K562 (cell line): ENCODE measurements at regions not wholly inside any gene's neighbourhood (a gene's known extent, or its start where the extent isn't known, plus 50 kb on each side); places are given as distances from the start of the nearest gene placed in this dataset.

ENCODE experiments used
- ATAC-seq: fragments of 200-7000 bp; cut with Tn5 transposase; 3 replicates; pipeline ENCODE4 v1.9.1; 2020; ENCODE audit warnings: moderate library complexity
- BruUV-seq: library from RNA; stranded (reverse); fragments of 400-500 nt; replicated peaks from 2 replicates; lab custom pipeline; 2021; lab: Mats Ljungman, UMichigan
- CTCF ChIA-PET: fragments of 300-600 bp; formaldehyde crosslinking; extraction: SDS; loops from one replicate; lab custom pipeline; 2021; ENCODE audit warnings: low intra/inter-chr PET ratio; lab: Yijun Ruan, JAX
- POLR2A ChIA-PET: fragments of 300-600, 350-650 bp; sonication (Branson Sonifier 250); formaldehyde crosslinking; extraction: SDS; loops from one replicate; lab custom pipeline; 2021; ENCODE audit warnings: antibody characterized with exemption, inconsistent platforms; lab: Yijun Ruan, JAX
- DNase-seq, 4 experiments: peaks; one replicate each; pipeline versions ENCODE4 v3.0.0 to v3.0.0-alpha.2; 2011 to 2018; ENCODE audit warnings: low spot score in 3 of 4, mixed read lengths in 3 of 4; ENCODE audit errors: extremely low read depth in 1 of 4
- FAIRE-seq: peaks from 2 replicates; lab custom pipeline; 2011; peaks lifted over from hg19 to GRCh38; lab: Jason Lieb, UNC
- H2AFZ ChIP-seq: 2 replicates; pipeline ENCODE4 v1.6.0; 2011; ENCODE audit warnings: low read depth, low read length, control low read depth, inconsistent platforms
- H3K27ac ChIP-seq: fragments of 200-600 bp; 3 replicates; pipeline ENCODE4 v1.8.0; 2011; ENCODE audit warnings: low read depth, mild to moderate bottlenecking, control low read depth, inconsistent platforms, low read length, moderate library complexity, mixed read lengths; ENCODE audit errors: extremely low read depth
- H3K27me3 ChIP-seq, 2 experiments: fragments of 300-600 bp in 1 of 2; 2 replicates in 1 of 2; 3 replicates in 1 of 2; pipeline versions ENCODE4 v1.6.0 to v1.8.0; 2011; ENCODE audit warnings: inconsistent platforms in 2 of 2, low read length in 2 of 2, mild to moderate bottlenecking in 1 of 2, mixed read lengths in 1 of 2, moderate library complexity in 1 of 2; ENCODE audit not compliant: control insufficient read depth in 2 of 2, insufficient read depth in 2 of 2
- H3K36me3 ChIP-seq: fragments of 300-600 bp; 3 replicates; pipeline ENCODE4 v1.8.0; 2011; ENCODE audit warnings: mild to moderate bottlenecking, low read length, inconsistent platforms; ENCODE audit not compliant: control insufficient read depth, insufficient read depth
- H3K4me1 ChIP-seq, 2 experiments: fragments of 200-600 bp in 1 of 2; replicated peaks in 1 of 2; 2 replicates in 1 of 2; 3 replicates in 1 of 2; pipeline versions ENCODE4 v1.5.1 to v1.8.0; 2011; ENCODE audit warnings: inconsistent platforms in 2 of 2, low read length in 2 of 2, mild to moderate bottlenecking in 1 of 2, mixed read lengths in 1 of 2, moderate library complexity in 1 of 2; ENCODE audit not compliant: control insufficient read depth in 2 of 2, insufficient read depth in 2 of 2
- H3K4me2 ChIP-seq: 2 replicates; pipeline ENCODE4 v1.6.1; 2011; ENCODE audit warnings: low read length, control low read depth, inconsistent platforms, mixed read lengths; ENCODE audit not compliant: insufficient read depth
- H3K4me3 ChIP-seq: fragments of 200-600 bp; sonication (generic), shearing (Covaris generic); 2 replicates; pipeline ENCODE4 v1.5.1; 2016; ENCODE audit warnings: control low read depth, inconsistent platforms
- H3K79me2 ChIP-seq: fragments of 200-600 bp; 3 replicates; pipeline ENCODE4 v1.8.0; 2011; ENCODE audit warnings: low read length, inconsistent platforms; ENCODE audit not compliant: control insufficient read depth, insufficient read depth
- H3K9ac ChIP-seq, 2 experiments: 2 replicates each; pipeline versions ENCODE4 v1.6.0 to v1.6.1; 2011; ENCODE audit warnings: low read depth in 2 of 2, low read length in 2 of 2, control low read depth in 1 of 2, inconsistent platforms in 1 of 2, mild to moderate bottlenecking in 1 of 2, mixed read lengths in 1 of 2; ENCODE audit not compliant: insufficient read depth in 1 of 2
- H3K9me1 ChIP-seq: one replicate; pipeline ENCODE4 v1.6.0; 2011; ENCODE audit warnings: inconsistent platforms, mild to moderate bottlenecking, low read length, moderate library complexity; ENCODE audit not compliant: control insufficient read depth, insufficient read depth
- H3K9me3 ChIP-seq: replicated peaks from 2 replicates; pipeline ENCODE4 v1.5.1; 2011; ENCODE audit warnings: low read depth, low read length, inconsistent platforms; ENCODE audit not compliant: control insufficient read depth, insufficient read depth
- H4K20me1 ChIP-seq: replicated peaks from 2 replicates; pipeline ENCODE4 v1.6.1; 2011; ENCODE audit warnings: low read length, inconsistent platforms, mixed read lengths; ENCODE audit not compliant: control insufficient read depth, insufficient read depth
- KDM5B ChIP-seq: fragments of 200-600 bp; sonication (generic); IDR thresholded peaks from 2 replicates; pipeline ENCODE4 v1.6.1; 2012; ENCODE audit warnings: low read depth, mild to moderate bottlenecking, moderate library complexity, low read length, control low read depth, inconsistent platforms; ENCODE audit not compliant: insufficient replicate concordance
- NFE2 ChIP-seq: IDR thresholded peaks from 2 replicates; pipeline ENCODE4 v1.6.1; 2014; ENCODE audit warnings: antibody characterized with exemption, low read depth
- SNIP1 ChIP-seq: fragments of 450-650 bp; IDR thresholded peaks from 2 replicates; pipeline ENCODE4 v1.7.1; 2017; ENCODE audit warnings: low read depth, mild to moderate bottlenecking
- ZFP36 ChIP-seq: fragments of 150-350 bp; IDR thresholded peaks from 2 replicates; pipeline ENCODE4 v1.6.1; 2018; ENCODE audit warnings: low read length, low read depth; ENCODE audit not compliant: partially characterized antibody
- ZNF324 ChIP-seq: fragments of 250-450 bp; sonication (Bioruptor Pico); IDR thresholded peaks from 2 replicates; pipeline ENCODE4 v1.4.0; 2020; ENCODE audit warnings: mild to moderate bottlenecking
- ZNF609 ChIP-seq: sonication (generic); formaldehyde crosslinking; IDR thresholded peaks from 2 replicates; pipeline ENCODE4 v1.8.1; 2023; ENCODE audit warnings: missing genetic modification reagents, mild to moderate bottlenecking, borderline replicate concordance
- ZNF668 ChIP-seq: fragments of 250-450 bp; sonication (Bioruptor Pico); IDR thresholded peaks from 2 replicates; pipeline ENCODE4 v1.8.0; 2022; ENCODE audit warnings: mild to moderate bottlenecking, inconsistent platforms
- ZZZ3 ChIP-seq: fragments of 450-650 bp; IDR thresholded peaks from 2 replicates; pipeline ENCODE4 v1.6.1; 2016; ENCODE audit warnings: antibody characterized with exemption, mild to moderate bottlenecking, moderate library complexity
- WGBS: fragments of 100-300 bp; shearing (Covaris generic); methylation state at CpG from one replicate; pipeline ENCODE4 v1.1.6; 2016; ENCODE audit warnings: low coverage, mixed read lengths; ENCODE audit not compliant: insufficient coverage; ENCODE audit errors: missing lambda C conversion rate; 5-methylcytosine and 5-hydroxymethylcytosine counted together
- in situ Hi-C: fragments of 300-500 bp; cut with MboI; formaldehyde crosslinking; loops from 4 replicates; pipeline ENCODE4 v1.15.0; 2018; ENCODE audit warnings: inconsistent platforms, mixed read lengths
- intact Hi-C: fragments of 100-400 bp; cut with micrococcal nuclease; formaldehyde crosslinking; loops from 2 replicates; pipeline ENCODE4 v1.14.2; 2022
- TF ChIP-seq, protein P1 (sequence below): sonication (generic); formaldehyde crosslinking; IDR thresholded peaks from 2 replicates; pipeline ENCODE4 v1.8.1; 2023; ENCODE audit warnings: mild to moderate bottlenecking, missing genetic modification reagents
- TF ChIP-seq, protein P2 (sequence below), 2 experiments: fragments of 150-350 bp in 1 of 2; IDR thresholded peaks; 2 replicates each; pipeline ENCODE4 v1.6.1; 2012 to 2016; ENCODE audit warnings: low read depth in 2 of 2, low read length in 2 of 2, mild to moderate bottlenecking in 1 of 2, moderate library complexity in 1 of 2

DNA sequence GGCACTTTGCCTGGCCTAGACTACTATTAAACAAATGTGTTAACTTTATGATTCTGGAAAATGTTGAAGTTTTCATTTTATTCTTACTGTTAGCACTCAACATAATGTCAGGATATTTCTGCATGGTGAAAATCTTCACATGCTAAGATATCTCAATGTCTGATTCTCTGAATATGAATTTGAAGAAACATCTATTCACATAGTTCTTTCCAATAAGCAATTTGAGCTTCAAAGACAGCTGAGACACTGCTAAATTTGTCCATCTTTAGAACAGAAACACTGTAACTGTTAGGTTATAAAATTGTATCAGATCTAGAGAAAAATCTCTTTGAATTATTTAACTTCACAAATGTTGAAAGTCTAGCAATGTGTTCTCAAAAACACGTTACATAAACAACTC, 970.2 kb downstream of the PLOD2 start:
- no peak overlapping the region for H3K9ac ChIP-seq
- H3K4me3 ChIP-seq, result no peak overlapping the region
- ATAC-seq (no peak), DNase-seq (no peak), FAIRE-seq (no peak)
- in situ Hi-C loops, result no loop called here
- intact Hi-C loops, result no loop called here
- no peak overlapping the region for H3K27ac ChIP-seq
- H3K27me3 ChIP-seq, result no peaks in the 10 kb centered on the region
- ChIA-PET POLR2A (no interaction called here), CTCF (no interaction called here)
- H3K9me1 ChIP-seq, result no peaks in the 10 kb centered on the region
- no peaks in the 10 kb centered on the region for H4K20me1 ChIP-seq
- no peaks in the 10 kb centered on the region for H3K36me3 ChIP-seq
- WGBS, result 0% methylated on average over 1 of the region's 1 CpG
- no peak overlapping the region for H2AFZ ChIP-seq
- H3K79me2 ChIP-seq, result no peaks in the 10 kb centered on the region
- H3K4me2 ChIP-seq, result no peak overlapping the region
- BruUV-seq, result no TSS peak
- H3K9me3 ChIP-seq, result no peaks in the 10 kb centered on the region
- H3K4me1 ChIP-seq, result no peaks in the 10 kb centered on the region
- TF ChIP-seq NFE2 (no peak), ZNF668 (CRISPR knock-in tag) (no peak), ZNF324 (CRISPR knock-in tag) (no peak), SNIP1 (no peak), ZNF609 (CRISPR knock-in tag) (no peak), KDM5B (no peak), ZFP36 (no peak), ZZZ3 (no peak)
- TF ChIP-seq, protein P1, sequence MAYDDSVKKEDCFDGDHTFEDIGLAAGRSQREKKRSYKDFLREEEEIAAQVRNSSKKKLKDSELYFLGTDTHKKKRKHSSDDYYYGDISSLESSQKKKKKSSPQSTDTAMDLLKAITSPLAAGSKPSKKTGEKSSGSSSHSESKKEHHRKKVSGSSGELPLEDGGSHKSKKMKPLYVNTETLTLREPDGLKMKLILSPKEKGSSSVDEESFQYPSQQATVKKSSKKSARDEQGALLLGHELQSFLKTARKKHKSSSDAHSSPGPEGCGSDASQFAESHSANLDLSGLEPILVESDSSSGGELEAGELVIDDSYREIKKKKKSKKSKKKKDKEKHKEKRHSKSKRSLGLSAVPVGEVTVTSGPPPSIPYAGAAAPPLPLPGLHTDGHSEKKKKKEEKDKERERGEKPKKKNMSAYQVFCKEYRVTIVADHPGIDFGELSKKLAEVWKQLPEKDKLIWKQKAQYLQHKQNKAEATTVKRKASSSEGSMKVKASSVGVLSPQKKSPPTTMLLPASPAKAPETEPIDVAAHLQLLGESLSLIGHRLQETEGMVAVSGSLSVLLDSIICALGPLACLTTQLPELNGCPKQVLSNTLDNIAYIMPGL (CRISPR knock-in tag), result no peak
- TF ChIP-seq, protein P2, sequence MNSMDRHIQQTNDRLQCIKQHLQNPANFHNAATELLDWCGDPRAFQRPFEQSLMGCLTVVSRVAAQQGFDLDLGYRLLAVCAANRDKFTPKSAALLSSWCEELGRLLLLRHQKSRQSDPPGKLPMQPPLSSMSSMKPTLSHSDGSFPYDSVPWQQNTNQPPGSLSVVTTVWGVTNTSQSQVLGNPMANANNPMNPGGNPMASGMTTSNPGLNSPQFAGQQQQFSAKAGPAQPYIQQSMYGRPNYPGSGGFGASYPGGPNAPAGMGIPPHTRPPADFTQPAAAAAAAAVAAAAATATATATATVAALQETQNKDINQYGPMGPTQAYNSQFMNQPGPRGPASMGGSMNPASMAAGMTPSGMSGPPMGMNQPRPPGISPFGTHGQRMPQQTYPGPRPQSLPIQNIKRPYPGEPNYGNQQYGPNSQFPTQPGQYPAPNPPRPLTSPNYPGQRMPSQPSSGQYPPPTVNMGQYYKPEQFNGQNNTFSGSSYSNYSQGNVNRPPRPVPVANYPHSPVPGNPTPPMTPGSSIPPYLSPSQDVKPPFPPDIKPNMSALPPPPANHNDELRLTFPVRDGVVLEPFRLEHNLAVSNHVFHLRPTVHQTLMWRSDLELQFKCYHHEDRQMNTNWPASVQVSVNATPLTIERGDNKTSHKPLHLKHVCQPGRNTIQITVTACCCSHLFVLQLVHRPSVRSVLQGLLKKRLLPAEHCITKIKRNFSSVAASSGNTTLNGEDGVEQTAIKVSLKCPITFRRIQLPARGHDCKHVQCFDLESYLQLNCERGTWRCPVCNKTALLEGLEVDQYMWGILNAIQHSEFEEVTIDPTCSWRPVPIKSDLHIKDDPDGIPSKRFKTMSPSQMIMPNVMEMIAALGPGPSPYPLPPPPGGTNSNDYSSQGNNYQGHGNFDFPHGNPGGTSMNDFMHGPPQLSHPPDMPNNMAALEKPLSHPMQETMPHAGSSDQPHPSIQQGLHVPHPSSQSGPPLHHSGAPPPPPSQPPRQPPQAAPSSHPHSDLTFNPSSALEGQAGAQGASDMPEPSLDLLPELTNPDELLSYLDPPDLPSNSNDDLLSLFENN (IDR thresholded peaks at IDR 0.05; ENCODE audit: low read depth in 2 of 2, low read length in 2 of 2), result no peak
